Stomach (tissue), 8 donors: ENCODE measurements at regions not wholly inside any gene's neighbourhood (a gene's known extent, or its start where the extent isn't known, plus 50 kb on each side); places are given as distances from the start of the nearest gene placed in this dataset.
A peak's percentile ranks its signal among the peaks of the same experiment; 100 is the strongest.

Source experiments
- DNase-seq, 2 donors: peaks; one replicate each; pipeline versions ENCODE4 v3.0.0 to v3.0.0-alpha.2; 2013 to 2019
- H3K27ac ChIP-seq, 5 donors: fragments of 200-600 bp in 4 of 5; sonication (generic) in 4 of 5; one replicate each; pipeline ENCODE4 v1.5.1; 2013 to 2019; ENCODE audit warnings: mild to moderate bottlenecking in 1 of 5, moderate library complexity in 1 of 5
- H3K27me3 ChIP-seq, 3 donors: fragments of 200-600 bp; sonication (generic); one replicate each; pipeline ENCODE4 v1.5.1; 2017 to 2019; ENCODE audit warnings: mixed run types in 1 of 3
- H3K36me3 ChIP-seq, 4 donors: fragments of 200-600 bp; sonication (generic); 1 replicate in 3 of 4; 2 replicates in 1 of 4; pipeline ENCODE4 v1.5.1; 2016 to 2019
- H3K4me1 ChIP-seq, 4 donors: fragments of 200-600 bp; sonication (generic); one replicate each; pipeline ENCODE4 v1.5.1; 2016 to 2019
- H3K4me3 ChIP-seq, 4 donors: fragments of 200-600 bp; sonication (generic) in 3 of 4; one replicate each; pipeline ENCODE4 v1.5.1; 2016 to 2019; ENCODE audit warnings: mild to moderate bottlenecking in 1 of 4
- H3K9me3 ChIP-seq, 4 donors: fragments of 200-600 bp; sonication (generic); one replicate each; pipeline ENCODE4 v1.5.1; 2016 to 2019
- CTCF ChIP-seq, 7 experiments: fragments of 450-650 bp in 4 of 7; fragments of 200-600 bp in 3 of 7; sonication (generic) in 3 of 7; IDR thresholded peaks; one replicate each; pipeline ENCODE4 v1.5.1; 2016 to 2019; ENCODE audit warnings: antibody characterized with exemption in 7 of 7, control low read depth in 2 of 7, mild to moderate bottlenecking in 1 of 7
- EP300 ChIP-seq: sonication (generic); formaldehyde crosslinking; IDR thresholded peaks from one replicate; pipeline ENCODE4 v1.6.1; 2017; ENCODE audit warnings: antibody characterized with exemption
- POLR2A ChIP-seq, 4 donors: fragments of 450-650 bp; IDR thresholded peaks; one replicate each; pipeline ENCODE4 v1.6.1; 2016; ENCODE audit warnings: antibody characterized with exemption in 4 of 4, control low read depth in 2 of 4, mild to moderate bottlenecking in 1 of 4, moderate library complexity in 1 of 4
- POLR2AphosphoS5 ChIP-seq, 3 donors: sonication (generic); formaldehyde crosslinking; IDR thresholded peaks; one replicate each; pipeline ENCODE4 v1.6.1; 2016; ENCODE audit warnings: antibody characterized with exemption in 3 of 3
- WGBS, 5 donors: extraction: QIAGEN DNeasy Blood & Tissue Kit in 3 of 5; methylation state at CpG; one replicate each; pipeline versions ENCODE4 v1.1.5 to v1.1.7; 2013 to 2018; 5-methylcytosine and 5-hydroxymethylcytosine counted together
- intact Hi-C: fragments of 100-400 bp; cut with DNase I; formaldehyde crosslinking; loops from one replicate; pipeline ENCODE4 v1.15.1; 2023; ENCODE audit warnings: low total_unique reads
- donor health status: healthy with polysubstance abuse.
- donor health status: Bipolar disorder and iron deficiency.
- donor health status: healthy.

GRCh38 chr3:25235031-25235430 lies 193.0 kb upstream of the RARB start:
- intact Hi-C loops = no loop called here
- 9 to 22% (median 17%) methylated on average over 1 of the region's 1 CpG for WGBS, 5 donors
- Histone ChIP-seq H3K4me1 (no peaks in the 10 kb centered on the region), H3K9me3 (no peaks in the 10 kb centered on the region), H3K27me3 (no peaks in the 10 kb centered on the region), H3K27ac (no peak overlapping the region), H3K4me3 (no peak overlapping the region), H3K36me3 (no peaks in the 10 kb centered on the region)
- TF ChIP-seq POLR2AphosphoS5 (IDR thresholded peaks at IDR 0.05) (no peak), CTCF (IDR thresholded peaks at IDR 0.05) (no peak), EP300 (no peak), POLR2A (IDR thresholded peaks at IDR 0.05) (no peak)
- DNase-seq = peak in 1 of 2 donors; percentile 4

- no peak for DNase-seq
- no peaks in the 10 kb centered on the region for H3K9me3 ChIP-seq
- TF ChIP-seq EP300 = no peak
- TF ChIP-seq CTCF (IDR thresholded peaks at IDR 0.05) = no peak
- no peaks in the 10 kb centered on the region for H3K27me3 ChIP-seq
- no peak overlapping the region for H3K27ac ChIP-seq
- no peaks in the 10 kb centered on the region for H3K4me1 ChIP-seq
- no peak overlapping the region for H3K4me3 ChIP-seq
- 78 to 85% (median 81%) methylated on average over 2 of the region's 2 CpGs for WGBS, 5 donors
- intact Hi-C loops = no loop called here
- H3K36me3 ChIP-seq = no peaks in the 10 kb centered on the region
These were observed 192.6 kb upstream of the RARB start for GRCh38 chr3:25235466-25235865.

GRCh38 chr3:25237602-25238001 lies 190.5 kb upstream of the RARB start:
- Histone ChIP-seq H3K27me3 (no peaks in the 10 kb centered on the region), H3K4me3 (no peak overlapping the region), H3K27ac (no peak overlapping the region), H3K36me3 (no peaks in the 10 kb centered on the region), H3K4me1 (no peaks in the 10 kb centered on the region), H3K9me3 (peaks cover 0 to 4% (median 0%) of the 10 kb centered on the region in 4 donors)
- TF ChIP-seq CTCF (IDR thresholded peaks at IDR 0.05) (no peak), EP300 (no peak), POLR2A (IDR thresholded peaks at IDR 0.05) (no peak), POLR2AphosphoS5 (IDR thresholded peaks at IDR 0.05) (no peak)
- no peak for DNase-seq
- intact Hi-C loops = no loop called here
- WGBS, 5 donors = 84 to 95% (median 93%) methylated on average over 1 of the region's 1 CpG

GRCh38 chr3:25239042-25239441 lies 189.0 kb upstream of the RARB start:
- Histone ChIP-seq H3K4me3 (no peak overlapping the region), H3K27me3 (no peaks in the 10 kb centered on the region), H3K4me1 (no peaks in the 10 kb centered on the region), H3K27ac (no peak overlapping the region), H3K36me3 (no peaks in the 10 kb centered on the region), H3K9me3 (peaks cover 0 to 11% (median 0%) of the 10 kb centered on the region in 4 donors)
- no peak for TF ChIP-seq POLR2AphosphoS5 (IDR thresholded peaks at IDR 0.05)
- TF ChIP-seq POLR2A (IDR thresholded peaks at IDR 0.05) = no peak
- TF ChIP-seq CTCF (IDR thresholded peaks at IDR 0.05) = no peak
- TF ChIP-seq EP300 = no peak
- DNase-seq = no peak
- WGBS, 5 donors = 76 to 97% (median 89%) methylated on average over 1 of the region's 1 CpG
- intact Hi-C loops = no loop called here

- no peaks in the 10 kb centered on the region for H3K27me3 ChIP-seq
- intact Hi-C loops = no loop called here
- no peak for DNase-seq
- H3K36me3 ChIP-seq = no peaks in the 10 kb centered on the region
- TF ChIP-seq EP300 (no peak), POLR2A (IDR thresholded peaks at IDR 0.05) (no peak), CTCF (IDR thresholded peaks at IDR 0.05) (no peak), POLR2AphosphoS5 (IDR thresholded peaks at IDR 0.05) (no peak)
- H3K4me3 ChIP-seq = no peak overlapping the region
- no peaks in the 10 kb centered on the region for H3K4me1 ChIP-seq
- H3K27ac ChIP-seq = no peak overlapping the region
- WGBS, 5 donors = 57 to 76% (median 73%) methylated on average over 5 of the region's 5 CpGs
- peaks cover 0 to 43% (median 25%) of the 10 kb centered on the region in 4 donors for H3K9me3 ChIP-seq
These were observed 181.2 kb upstream of the RARB start for GRCh38 chr3:25246913-25247312.
